Heart left ventricle (tissue), 13 donors: ENCODE measurements at regions not wholly inside any gene's neighbourhood (a gene's known extent, or its start where the extent isn't known, plus 50 kb on each side); places are given as distances from the start of the nearest gene placed in this dataset.

Experiments
- POLR2A ChIP-seq, 2 donors: fragments of 450-650 bp; IDR thresholded peaks; one replicate each; pipeline ENCODE4 v1.6.1; 2017; ENCODE audit warnings: antibody characterized with exemption in 2 of 2, mild to moderate bottlenecking in 2 of 2, moderate library complexity in 2 of 2
- TF ChIP-seq, protein P1 (sequence below), 12 donors: fragments of 200-600 bp; sonication (generic) in 4 of 12; IDR thresholded peaks; one replicate each; pipeline versions ENCODE4 v1.5.0 to v1.8.0; 2018 to 2022; ENCODE audit warnings: antibody characterized with exemption in 12 of 12, mild to moderate bottlenecking in 5 of 12
- donor health status: ischemic (EF 13 %, LVEDD 7.1; RV severe dilation, severe dysfunction).
- donor health status: DM: no; HTN: yes; CAD: no.
- donor health status: DM: no; HTN: no; CAD: no.
- donor health status: ischemic (EF 25% LVEDD 6.9; RV normal size, moderate dysfunction).
- donor health status: ischemic (EF 25% LVEDD 5.7; RV mildly dilated, moderate dysfunction).
- donor health status: ischemic (EF 35%, LVEDD 5.7; RV mildly dilated, moderate dysfunction).
- donor health status: nonischemic (EF 11% LVEDD 7.7; RV severe dilation, severe dysfunction).
- donor health status: DM: yes; HTN: yes; CAD: no.
- donor health status: PGD.
- donor health status: ischemic (EF 29% LVEDD 5.4; RV normal size, mild dysfunction).
- donor health status: nonischemic (EF 23%, LVEDD 6.1; RV moderate dilation, normal function).

DNA sequence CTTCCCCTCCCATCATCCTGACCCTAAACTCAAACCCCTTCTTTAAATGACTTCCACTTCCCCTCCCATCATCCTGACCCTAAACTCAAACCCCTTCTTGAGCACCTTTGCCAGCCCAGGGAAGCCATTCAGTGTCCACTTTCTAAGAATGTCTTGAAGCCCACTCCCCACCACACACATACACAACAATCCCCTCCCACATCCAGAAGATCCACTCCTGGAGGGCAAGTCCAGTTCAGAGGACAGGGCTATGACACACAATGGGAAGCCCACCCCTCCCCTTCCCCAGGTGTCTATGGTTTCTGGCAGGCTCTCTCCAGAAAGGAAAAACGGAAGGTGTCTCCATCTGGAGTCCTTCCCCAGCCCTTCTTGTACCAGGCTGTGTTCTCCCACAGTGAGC, 117.1 kb downstream of the KCNA5 start:
- TF ChIP-seq POLR2A (IDR thresholded peaks at IDR 0.05): no peak
- TF ChIP-seq, protein P1, sequence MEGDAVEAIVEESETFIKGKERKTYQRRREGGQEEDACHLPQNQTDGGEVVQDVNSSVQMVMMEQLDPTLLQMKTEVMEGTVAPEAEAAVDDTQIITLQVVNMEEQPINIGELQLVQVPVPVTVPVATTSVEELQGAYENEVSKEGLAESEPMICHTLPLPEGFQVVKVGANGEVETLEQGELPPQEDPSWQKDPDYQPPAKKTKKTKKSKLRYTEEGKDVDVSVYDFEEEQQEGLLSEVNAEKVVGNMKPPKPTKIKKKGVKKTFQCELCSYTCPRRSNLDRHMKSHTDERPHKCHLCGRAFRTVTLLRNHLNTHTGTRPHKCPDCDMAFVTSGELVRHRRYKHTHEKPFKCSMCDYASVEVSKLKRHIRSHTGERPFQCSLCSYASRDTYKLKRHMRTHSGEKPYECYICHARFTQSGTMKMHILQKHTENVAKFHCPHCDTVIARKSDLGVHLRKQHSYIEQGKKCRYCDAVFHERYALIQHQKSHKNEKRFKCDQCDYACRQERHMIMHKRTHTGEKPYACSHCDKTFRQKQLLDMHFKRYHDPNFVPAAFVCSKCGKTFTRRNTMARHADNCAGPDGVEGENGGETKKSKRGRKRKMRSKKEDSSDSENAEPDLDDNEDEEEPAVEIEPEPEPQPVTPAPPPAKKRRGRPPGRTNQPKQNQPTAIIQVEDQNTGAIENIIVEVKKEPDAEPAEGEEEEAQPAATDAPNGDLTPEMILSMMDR (IDR thresholded peaks at IDR 0.05): no peak
